HG03439 (cell line): ENCODE measurements at regions not wholly inside any gene's neighbourhood (a gene's known extent, or its start where the extent isn't known, plus 50 kb on each side); places are given as distances from the start of the nearest gene placed in this dataset.

Source experiments
- ATAC-seq: cut with Tn5 transposase; IDR thresholded peaks from one replicate; pipeline ENCODE4 v1.9.1; 2021; ENCODE audit warnings: mild to moderate bottlenecking, moderate library complexity; ENCODE audit not compliant: unreplicated experiment

DNA sequence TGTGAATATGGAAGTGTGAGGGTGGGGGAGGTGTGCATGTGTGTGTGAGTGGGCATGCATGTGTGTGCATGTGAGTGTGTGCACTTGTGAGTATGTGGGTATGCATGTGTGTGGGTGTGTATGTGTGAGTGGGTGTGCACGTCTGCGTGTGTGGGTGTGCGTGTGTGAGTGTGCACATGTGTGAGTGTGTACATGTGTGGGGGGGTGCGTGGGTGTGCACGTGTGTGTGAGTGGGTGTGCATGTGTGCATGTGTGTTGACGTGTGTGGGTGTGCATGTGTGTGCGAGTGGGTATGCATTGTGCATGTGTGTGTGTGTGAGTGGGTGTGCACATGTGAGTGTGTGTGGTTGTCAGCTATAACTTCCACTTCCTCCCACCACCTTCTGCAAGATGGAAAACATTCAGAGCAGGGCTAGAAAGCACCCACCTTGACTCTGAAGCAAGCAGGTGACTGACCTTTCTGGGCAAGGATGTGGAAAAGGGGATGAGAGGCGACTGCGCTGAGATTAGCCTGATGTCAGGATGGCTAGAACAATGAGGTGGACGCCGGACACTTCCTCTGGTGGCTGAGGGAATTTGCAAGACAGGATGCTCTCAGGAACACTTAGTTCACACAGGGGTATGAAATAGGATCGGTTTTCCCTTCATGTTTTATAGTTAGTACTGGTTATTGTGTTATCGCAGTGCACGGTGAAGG is 103.6 kb downstream of the ACKR3 start:
- no peak for ATAC-seq

DNA sequence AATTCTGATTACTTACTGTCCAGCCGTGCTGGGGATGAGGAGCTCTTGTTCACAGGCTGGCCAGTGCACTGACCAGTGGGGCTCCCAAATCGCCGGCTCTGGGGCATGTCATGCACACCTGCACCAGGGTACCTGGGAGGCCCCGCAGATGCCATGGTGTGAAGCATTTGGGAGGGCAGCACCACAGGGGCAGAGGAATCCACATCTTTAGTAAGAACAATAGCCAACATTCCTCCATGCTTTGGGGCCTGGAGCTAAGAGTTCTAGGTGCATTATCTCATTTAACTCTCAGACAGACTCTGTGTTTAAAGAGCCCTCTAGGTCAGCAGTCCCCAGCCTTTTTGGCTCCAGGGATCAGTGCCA is 104.2 kb downstream of the ACKR3 start:
- no peak for ATAC-seq

DNA sequence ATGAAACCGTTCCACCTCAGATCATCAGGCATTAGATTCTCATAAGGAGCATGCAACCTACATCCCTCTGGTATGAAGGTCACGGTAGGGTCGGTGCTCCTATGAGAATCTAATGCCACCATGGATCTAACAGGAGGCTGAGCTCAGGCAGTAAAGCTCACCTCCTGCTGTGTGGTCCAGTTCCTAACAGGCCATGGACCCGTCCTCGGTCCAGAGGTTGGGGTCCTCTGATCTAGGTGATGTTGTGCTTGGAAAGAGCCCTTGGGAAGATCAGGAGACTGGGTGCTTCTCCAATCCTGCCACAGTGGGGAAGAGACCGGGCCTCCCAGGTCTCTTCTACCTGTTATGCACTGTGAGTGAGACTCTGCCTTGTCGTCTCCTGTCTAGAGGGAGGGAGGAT is 104.6 kb downstream of the ACKR3 start:
- ATAC-seq, result no peak

DNA sequence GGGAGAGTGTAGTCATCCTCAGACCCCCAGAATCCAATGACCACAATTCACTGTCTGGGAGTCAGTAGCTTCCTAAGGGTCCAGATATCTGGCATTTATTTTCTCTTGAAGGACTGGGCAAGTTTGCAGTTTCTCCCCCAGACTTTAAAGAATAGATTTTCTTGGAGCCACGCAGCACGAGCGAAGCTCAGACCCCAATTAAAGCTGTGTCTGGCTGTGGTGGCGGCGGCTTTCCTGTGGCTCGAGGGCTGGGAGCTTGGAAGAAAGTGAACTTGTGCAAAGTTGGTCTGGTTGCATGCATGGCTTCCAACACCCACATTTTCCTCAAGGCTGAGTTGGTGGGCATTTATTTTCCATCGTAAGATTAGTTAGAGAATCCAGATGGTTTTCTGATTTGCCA is 105.0 kb downstream of the ACKR3 start:
- ATAC-seq, result no peak

DNA sequence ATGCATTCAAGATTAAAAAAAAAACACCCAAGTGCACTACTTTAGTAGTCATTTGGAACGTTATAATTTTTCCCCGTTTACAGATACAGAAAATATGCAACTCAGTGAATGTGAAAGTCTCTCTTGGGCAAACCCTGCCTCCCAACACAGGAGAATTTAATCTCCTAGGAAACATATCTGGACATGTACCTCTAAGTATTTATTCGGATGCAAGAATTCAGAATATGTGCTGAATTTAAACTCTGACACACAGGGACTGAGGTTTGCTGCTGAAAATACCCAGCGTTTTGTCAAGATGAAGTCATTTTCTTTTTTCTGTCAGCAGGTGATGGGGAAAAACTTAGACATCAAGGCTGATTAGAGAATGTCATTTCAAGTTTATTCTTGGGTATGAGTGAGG is 105.4 kb downstream of the ACKR3 start:
- no peak for ATAC-seq

DNA sequence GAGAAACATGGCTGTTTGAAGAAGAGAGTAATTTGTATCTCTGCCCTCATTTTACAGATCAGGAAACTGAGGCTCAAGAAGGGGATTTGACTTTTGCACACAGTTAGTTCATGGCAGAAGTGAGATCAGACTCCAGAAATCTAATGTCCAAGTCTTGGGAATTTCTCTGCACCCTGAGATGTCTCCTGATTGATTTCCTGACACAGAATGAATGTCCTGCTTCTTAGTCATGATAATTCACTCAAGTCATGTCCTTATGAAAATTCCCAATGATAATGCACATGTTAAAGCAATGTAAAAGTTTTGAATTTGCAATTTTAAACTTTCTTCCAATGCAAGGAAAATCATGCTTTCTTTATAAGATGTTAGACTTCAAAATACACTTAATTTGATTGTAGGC is 105.9 kb downstream of the ACKR3 start:
- ATAC-seq, result no peak

DNA sequence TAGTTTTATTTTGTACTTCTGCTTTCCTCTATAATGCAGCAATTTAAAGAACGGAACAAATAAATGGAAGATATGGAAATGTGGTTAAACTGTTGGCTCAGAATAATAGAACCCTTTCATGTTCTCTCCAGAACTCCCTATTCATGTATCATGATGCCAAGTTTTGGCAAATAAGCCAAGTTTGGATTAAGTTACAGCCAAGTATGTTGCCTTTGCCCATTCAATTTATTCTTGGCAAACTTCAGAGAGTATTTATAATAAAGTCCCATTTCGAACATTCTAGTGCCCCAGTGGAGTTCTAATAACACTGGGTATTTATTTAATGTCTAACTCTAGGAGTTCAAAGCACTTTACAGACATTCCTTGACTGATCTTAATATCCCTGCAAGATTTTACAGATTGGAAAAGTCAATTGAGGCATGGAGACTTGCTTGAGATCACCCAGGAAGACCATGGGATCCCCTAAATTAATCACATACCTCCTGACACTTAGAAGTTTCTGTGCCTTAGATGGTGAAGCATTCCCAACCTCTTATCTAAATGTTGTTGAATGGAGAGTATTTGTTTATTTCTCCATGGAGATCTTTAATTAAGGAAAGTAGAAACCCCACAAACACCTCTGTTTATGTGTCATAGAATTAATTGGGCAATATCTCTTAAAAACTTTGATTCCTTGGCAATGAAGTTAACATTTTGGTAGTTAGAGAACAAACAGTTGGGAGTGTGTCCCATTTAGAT is 106.7 kb downstream of the ACKR3 start:
- ATAC-seq, result no peak

DNA sequence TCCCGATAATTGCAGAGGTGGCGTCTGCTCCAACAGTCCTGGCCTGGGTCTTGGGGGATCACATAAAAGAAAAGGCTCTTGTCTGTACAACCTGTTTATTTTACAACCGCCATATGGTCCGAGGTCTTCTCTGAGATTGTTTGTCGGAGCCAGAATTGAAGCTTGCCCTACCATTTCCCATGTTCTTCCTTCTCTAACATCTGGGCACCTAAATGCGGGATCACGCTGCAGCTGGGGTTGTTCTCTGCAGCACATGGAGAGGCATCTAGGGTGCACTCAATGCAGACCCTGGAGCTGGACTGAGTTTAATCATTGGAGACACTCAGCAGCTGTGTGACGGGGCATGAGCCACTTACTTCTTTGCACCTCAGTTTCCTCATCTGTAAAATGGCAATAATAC is 107.7 kb downstream of the ACKR3 start:
- no peak for ATAC-seq

DNA sequence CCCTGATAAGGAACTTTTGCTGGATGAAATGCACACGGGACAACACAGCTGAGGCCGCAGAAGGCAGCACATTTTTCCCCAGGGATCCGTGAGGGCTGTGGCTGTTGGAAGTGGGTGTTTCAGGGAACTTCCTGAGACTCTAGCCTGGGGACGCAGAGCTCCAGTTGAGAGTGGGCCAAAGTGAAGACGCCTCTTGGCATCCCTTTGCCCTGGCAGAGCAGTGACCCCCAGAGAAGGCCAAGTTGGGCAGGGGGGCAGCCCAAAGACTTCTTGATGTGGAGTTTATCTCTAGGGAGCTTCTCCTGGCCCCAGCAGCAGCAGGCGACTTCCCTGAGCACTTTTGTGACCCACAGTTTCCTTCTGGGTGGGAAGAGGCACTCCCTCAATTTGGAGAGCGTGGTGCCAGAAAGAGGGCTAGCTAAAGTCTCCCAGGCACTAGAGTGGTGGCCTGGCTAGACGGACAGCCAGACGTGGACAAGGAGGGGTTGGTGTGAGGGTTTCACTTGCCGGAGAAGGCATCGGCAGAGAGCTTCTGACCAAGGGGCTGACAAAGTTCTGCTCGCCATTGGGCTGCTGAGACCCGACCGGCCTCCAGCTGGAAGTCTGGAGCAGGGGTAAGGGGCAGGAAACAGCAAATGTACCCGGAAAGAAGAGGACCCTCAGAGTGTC is 108.8 kb downstream of the ACKR3 start:
- no peak for ATAC-seq

DNA sequence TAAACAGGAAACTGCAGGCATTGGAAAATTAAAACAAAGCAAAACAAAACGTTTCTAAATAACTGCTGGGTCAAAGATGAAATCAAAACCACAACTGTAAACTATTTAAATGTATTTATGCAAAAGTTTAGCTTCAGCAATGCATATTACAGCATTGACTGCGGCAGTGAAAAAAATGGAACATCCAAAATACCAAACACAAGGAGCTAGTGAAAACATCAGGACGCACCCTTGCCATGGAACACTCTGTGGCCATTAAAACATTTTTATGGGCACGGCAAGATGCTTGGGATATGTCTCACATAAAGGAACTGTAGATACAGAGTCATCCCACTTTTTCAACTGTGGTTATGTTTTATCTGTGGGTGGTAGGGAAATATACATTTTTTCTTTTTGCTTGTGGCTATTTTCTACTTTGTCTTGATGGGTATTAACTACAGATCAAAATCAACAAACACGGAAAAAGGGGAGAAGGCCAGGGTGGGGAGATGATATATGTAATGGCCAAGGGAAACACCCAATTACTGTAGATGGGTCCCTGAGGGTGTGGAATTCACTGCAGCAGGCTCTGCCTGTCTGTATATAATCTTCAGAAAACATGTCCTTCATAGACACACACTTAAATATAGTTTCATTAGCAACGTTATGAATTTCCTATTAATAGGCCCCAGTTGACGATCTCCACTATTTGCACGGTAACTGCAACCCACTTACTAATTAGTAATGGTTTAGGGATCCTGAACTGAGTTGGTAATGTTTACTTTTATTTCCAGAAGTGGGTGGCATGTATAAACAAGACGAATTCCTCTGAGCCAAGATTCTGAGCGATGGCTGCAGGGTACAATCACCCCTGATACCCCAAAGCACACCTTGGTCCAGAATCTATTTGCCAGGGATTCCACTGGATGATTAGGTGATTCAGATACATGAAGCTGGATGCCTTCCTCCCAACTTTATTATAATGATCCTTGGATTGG is 110.5 kb downstream of the ACKR3 start:
- ATAC-seq, result no peak

DNA sequence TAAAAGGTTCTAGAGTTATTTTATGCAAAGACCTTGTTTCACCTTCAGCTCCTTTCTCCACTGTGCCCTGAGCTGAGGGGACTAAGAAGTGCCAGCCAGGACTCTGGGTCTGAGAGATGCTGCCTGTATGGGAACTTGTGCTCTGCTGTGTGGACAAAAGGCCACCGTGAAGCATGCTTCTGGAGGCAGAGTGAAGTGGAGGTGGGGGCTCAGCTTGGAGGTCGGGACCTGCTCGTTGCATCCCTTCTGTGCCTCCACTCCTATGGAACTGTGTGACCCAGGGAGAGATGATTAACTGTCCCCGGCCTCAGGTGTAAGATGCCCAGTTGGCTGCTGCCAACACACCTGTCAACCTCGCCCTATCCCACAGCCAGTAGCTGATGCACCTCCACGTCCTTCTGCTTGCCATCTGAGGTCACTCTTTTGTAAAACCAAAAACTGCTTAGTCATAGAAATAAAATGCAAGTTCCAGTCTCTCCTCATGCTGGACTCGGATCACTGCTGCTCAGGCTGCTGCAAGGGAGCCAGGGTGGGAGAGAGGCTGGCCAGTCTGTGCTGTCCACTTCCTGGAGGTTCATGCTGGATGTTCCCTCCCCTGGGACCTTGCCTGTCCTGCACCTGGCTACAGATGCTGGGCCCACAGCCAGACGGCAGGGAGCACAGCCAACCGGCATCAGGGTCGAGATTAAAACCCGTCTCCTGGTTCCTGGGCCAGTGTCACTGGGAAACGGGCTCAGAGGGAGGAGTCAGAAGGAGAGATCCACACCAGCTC is 113.2 kb downstream of the ACKR3 start:
- no peak for ATAC-seq

DNA sequence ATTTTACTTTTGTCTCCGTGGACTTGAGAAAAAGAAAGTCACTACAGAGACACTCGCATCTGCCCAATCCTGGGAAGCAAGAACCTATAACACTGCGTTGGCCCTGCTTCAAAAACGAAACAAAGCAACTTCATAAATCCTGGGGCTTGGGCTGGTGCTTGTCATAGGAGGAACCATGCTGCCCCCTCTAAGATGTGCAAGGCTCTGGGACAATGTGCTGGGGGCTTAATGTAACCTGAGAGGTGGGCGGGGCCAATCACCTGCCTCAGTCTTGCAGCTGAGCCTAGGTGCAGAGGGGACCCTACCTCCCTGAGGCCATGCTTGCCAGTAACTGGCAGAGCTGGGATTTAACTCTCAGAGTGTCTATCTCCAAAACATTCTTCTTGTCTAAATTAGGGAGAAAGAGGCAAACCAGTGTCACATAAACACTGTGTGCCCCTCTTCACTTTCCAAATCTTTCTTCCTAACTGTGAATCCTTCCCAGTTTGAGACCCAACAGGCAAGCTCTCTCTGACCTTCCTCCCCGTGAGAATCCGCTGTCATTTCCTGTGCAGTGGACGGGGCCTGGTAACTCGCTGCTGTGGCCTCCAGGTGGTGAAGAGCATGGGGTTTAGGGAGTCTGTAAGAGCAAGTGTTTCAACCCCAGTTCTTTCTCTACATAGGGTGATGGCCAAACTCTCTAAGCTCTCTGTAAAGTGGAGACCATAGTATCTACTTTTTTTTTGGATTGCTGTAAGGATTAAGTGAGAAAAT is 115.1 kb downstream of the ACKR3 start:
- ATAC-seq, result no peak

DNA sequence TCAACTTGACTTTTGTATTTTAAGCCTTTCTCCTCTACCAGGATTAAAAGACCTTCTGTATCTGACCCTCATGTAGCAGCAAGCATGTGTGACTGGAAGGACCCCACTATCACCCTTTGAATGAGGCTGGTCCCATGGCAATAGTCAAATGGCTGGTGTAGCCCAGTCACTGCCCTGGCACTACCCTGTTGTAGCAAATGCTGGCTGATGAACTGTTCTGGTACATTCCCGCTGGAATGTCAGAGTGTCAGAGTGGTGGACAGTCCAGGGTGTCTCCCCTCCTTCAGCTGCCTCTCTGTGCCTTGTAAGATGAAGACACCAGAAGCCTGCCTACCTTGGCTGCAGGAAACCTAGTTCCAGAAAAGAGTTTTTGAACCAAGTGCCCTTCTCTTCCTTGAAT is 115.7 kb downstream of the ACKR3 start:
- ATAC-seq, result no peak

DNA sequence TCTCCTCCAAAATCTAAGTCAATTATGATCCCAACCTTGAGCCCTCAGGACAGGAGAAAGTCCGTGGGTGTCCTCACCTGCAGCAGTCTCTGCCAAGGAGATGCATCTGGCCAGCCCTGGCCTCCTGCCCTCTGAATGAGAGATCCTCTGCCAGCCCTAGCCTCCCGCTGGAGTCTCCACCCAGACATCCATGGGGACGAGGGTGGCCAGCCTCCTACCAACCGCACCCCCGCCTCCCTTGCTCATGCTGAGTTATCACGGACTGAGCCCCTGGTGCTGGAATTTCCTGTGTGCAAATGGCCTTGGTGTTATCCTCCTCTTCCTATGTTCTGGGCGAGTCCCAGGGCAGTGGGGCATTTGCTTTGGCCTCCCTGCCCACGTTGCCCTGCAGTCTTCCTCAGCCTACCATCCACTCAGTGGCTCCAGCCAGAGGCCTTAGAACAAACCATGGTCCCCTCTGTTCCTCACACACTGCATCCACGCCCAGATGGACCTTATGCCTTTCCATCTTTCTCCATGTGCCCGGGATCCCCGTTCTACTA is 116.4 kb downstream of the ACKR3 start:
- ATAC-seq, result no peak

DNA sequence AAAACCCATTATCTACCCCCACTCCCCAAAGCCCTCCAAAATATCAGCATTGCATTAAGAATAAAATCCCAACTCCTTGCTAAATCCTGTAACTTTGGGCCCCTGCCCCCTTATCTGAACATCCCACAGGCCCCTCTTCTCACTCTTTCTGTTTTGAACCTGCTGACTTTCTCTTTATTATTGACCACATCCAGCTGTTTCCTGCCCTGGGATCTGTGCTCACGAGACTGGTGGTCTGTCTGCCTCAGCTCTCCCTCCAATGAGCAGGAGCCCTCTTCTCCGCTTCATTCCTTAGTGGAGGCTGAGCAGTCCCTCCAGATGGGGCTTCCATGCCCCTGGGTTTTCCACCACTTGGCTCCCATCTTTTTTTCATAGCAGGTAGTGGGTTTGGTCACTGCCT is 116.9 kb downstream of the ACKR3 start:
- ATAC-seq, result no peak

DNA sequence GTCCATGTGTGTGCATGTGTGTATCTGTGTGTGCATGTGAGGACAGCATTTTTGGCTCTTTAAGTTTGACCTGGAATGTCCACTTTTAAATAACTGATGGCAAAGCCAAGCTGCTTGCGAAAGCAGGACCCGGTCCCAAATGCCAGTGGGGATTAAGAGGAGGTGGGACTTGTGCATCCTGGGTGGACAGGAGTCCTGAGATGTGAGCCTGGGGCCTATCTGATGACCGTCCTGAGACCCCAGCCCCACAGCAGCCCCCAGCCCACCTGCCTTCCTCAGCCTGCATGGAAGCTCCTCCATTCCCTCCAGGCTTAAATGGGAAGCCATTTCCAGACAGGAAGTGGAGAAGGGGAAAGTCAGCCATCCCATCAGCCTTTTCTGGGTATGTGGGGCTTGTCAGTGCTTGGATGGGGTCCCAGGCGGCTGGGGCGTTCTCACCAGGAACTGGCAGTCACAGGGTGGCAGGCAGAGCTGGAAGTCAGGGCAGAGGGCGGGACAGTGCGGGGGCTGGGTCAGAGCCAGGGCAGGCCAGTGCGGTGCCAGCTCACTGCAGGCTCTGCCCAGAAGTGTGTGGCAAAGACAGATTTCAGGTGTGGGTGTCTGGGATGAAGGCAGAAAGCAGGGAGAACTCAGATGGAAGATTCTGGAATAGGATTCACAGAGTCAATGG is 117.8 kb downstream of the ACKR3 start:
- no peak for ATAC-seq

DNA sequence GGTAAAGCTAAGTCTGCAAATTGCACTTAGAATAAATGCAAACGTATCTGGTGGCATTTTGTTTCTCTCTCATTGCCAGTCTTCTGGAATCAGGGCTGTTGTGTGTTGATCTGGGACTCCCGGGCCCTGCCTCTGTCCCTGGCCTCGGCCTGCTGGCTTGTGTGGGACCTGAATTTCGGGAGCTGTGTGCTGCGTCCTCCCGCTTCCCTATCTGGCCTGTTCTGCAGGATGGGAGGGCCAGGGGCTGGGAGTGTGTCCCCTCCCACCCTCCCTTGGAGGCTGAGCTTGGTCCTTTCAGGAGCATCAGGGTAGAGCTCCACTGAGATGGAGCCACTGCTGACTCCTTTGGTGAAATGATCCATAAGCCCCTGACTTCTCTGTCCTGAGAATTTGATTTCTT is 118.5 kb downstream of the ACKR3 start:
- no peak for ATAC-seq

DNA sequence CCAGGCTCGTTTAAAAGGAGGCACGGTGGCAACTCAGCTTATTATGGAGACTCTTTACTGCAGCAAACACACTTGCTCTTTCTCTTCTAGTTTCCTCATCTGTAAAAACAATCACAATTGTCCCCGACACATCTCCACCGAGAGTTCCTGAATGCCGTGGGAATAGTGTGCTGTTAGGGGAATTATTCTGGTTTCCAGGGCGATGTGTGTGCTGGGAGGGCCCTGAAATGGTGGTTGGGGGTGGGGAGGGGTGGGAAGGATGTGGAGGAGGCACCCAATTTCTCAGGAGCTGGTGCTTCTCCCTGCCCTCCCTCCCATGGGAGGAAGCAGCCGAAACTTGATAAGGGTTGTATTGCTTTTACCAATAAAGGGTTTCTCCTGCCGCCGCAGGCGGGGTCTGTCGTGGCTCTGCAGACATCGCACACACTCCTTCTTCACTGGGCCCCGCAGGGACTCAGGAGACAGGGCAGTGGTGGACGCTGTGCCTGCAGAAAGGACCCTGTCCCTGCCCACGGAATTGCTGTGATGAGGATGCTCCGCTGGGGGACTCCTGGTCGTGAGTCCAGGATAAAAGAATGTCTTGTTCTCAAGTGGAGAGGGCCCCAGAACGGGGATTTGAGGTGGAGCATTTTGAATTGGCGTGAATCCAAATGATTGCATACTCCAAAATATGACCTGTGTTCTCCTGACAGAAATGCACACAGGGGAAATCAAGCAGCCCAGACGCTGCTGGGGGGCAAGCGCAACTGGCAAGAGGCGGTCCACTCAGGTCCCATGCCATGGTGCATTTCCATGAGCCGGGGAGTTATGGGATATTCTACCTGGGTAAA is 119.2 kb downstream of the ACKR3 start:
- no peak for ATAC-seq
